ENCODE measurements at regions not wholly inside any gene's neighbourhood (a gene's known extent, or its start where the extent isn't known, plus 50 kb on each side); places are given as distances from the start of the nearest gene placed in this dataset.

GRCh38 chr2:238974501-238975166, 126.7 kb downstream of the TWIST2 start:
- TF ChIP-seq CTCF (IDR thresholded peaks at IDR 0.05) (no peak), POLR2A (IDR thresholded peaks at IDR 0.05) (no peak)
